ENCODE measurements at regions not wholly inside any gene's neighbourhood (a gene's known extent, or its start where the extent isn't known, plus 50 kb on each side); places are given as distances from the start of the nearest gene placed in this dataset.
A peak's percentile ranks its signal among the peaks of the same experiment; 100 is the strongest.
"Not testable (repeated sequence)": the region's sequence is repeated elsewhere in the genome, so short reads cannot be mapped to it uniquely, and the experiment has no call there.

DNA sequence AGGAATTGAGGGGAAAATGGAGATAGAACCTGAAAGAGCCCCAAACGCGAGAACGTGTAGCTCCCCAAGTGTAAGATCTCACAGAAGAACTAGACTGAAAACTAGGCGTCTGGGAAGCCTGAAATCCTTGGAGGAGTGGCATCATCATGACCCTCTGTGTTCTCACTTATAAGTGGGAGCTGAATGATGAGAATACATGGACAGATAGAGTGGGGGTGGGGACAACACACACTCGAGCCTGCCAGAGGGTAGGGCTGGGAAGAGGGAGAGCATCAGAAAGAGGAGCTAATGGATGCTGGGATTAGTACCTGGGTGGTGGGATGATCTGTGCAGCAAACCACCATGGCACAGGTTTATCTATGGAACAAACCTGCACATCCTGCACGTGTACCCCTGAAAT is 258.7 kb upstream of the NOTCH2NLA start:
- not testable (repeated sequence) for DNase-seq

DNA sequence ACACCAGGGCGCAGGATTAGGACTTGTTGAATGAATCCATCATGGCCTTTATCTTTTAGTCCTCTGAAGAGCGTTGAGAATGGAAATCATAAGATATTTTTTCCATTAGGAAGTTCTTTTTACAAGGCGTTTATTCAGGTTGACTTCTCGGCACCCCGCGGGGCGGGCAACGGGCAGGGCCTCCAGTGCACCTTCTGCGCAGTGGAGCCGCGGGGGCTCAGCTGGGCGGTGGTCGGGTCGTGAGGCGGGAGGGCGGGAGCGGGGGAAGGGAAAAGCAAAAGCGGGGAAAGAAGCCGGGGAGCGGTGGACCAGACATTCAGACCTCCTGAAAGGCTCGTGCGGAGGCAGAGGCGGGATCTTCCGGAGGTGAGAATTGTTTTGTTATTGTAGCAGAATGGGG is 258.3 kb upstream of the NOTCH2NLA start:
- not testable (repeated sequence) for DNase-seq

DNA sequence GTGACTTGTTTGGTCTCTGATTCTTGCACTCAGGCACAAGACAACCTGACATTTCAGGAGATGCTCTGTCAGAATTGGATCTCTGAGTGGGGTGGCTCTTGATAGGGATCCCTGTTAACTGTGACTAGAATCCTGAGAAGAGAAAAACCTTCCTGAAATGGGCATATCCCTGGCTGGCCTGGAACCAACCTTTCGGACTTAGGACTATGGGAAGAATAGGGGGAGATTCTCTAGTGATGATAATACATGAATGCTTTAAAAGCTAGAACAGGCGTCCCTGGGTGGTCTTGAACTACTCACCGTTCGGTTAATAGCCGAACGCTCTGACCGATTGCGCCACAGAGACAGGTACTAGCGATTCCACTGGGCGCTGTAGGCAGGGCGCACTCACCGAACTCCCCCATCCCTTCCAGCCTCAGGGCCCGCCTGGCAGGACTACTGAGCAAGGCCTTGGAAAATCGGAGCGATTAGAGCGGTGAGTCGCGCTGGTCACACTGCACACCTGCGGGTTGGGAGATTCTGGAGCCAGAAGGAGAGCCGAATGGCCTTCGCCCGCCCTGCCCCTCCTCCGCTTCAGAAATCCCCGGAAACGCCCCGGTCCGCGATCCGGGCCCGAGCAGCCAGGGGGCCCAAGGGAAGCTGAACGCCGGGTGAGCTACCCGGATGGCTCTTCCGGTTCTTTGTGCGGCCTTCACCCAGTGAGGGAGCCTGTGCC is 257.6 kb upstream of the NOTCH2NLA start:
- DNase-seq, result not testable (repeated sequence)

DNA sequence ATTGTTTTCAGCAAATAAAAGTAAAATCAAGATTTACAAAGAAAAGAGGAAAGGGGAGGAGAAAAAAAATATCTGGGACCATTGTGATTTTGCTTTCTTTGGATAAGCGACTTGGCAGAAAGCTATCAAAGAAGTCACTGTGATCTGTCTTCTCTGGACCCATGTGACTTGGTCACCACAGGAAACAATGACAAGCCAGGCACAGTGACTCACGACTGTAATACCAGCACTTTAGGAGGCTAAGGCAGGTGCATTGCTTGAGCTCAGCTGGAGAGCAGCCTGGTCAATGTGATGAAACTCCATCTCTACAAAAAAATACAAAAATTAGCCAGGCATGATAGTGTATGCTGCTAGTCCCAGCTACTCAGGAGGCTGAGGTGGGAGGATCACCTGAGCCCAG is 255.4 kb upstream of the NOTCH2NLA start:
- not testable (repeated sequence) for DNase-seq

DNA sequence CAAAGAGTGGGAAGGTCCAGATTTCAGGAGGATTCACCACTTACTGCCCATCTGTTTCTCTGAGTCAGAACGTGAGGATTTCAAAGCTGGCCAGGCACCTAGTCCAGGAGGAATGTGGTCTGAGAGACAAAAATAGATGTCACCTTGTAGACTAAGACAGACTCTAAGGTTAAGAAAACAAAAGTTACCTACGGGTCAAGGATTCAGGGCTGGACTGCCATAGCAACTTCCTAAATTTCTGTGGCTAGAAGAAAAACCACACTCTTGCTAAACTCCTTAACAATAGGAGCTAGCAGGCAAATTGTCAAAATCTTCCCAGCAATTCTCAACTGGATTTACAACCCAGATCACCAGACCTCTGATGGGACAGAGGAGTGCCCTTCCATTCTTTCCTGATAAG is 250.4 kb upstream of the NOTCH2NLA start:
- DNase-seq, result not testable (repeated sequence)

DNA sequence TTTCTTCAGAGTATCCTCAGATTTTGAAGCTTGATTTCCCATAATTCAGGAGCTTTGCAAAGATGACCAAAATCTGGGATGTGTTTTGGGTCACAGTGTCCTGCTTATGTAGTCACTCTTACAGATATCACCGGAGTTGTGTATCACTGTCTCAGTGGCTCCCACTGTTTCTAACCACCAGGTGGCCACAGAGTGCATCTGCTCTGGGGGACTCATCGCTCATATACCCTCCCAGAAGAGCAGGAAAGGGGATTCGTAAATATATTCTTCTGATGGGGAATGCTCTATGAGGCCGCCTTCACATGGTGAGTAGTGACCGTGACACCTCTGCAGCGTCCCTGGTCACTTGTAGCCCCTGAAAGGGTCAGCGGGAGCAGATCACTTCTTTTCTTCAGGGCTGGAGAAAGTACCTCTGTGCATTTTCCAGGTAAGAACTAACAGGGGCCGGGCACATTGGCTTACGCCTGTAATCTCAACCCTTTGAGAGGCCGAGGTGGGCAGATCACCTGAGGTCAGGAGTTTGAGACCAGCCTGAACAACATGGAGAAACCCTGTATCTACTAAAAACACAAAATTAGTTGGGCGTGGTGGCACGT is 249.4 kb upstream of the NOTCH2NLA start:
- not testable (repeated sequence) for DNase-seq

DNA sequence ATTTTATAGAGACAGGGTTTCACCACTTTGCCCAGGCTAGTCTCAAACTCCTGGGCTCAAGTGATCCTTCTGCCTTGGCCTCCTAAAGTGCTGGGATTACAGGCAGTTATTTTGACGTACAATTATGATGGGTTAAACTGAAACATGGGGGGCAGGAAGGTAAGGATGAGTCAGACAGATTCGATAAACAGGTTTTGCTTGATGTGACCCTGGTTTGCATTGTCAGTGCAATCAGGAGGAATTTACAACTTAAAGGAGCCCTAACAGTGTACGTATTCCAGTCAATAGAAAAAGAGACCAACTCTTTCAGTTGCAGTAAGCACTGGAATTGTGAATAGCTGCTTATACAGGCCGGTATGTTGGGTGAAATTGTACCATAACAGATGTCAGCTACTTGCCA is 246.3 kb upstream of the NOTCH2NLA start:
- not testable (repeated sequence) for DNase-seq

DNA sequence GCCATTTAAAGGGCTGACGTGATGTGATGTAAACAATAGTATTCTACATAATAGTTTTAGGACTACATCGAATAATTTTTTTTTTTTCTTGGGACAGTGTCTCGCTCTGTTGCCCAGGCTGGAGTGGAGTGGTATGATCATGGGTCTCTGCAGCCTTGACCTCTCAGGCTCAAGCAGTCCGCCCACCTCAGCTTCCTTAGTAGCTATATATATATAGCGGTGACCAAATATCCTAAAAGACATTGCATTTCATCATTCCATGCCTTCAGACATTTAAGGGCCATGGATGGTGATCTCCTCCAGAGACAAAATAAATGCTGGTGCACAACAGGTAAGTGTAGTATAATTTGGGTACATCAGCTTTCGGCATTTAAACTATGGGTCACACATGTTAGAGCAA is 245.4 kb upstream of the NOTCH2NLA start:
- DNase-seq, result not testable (repeated sequence)

DNA sequence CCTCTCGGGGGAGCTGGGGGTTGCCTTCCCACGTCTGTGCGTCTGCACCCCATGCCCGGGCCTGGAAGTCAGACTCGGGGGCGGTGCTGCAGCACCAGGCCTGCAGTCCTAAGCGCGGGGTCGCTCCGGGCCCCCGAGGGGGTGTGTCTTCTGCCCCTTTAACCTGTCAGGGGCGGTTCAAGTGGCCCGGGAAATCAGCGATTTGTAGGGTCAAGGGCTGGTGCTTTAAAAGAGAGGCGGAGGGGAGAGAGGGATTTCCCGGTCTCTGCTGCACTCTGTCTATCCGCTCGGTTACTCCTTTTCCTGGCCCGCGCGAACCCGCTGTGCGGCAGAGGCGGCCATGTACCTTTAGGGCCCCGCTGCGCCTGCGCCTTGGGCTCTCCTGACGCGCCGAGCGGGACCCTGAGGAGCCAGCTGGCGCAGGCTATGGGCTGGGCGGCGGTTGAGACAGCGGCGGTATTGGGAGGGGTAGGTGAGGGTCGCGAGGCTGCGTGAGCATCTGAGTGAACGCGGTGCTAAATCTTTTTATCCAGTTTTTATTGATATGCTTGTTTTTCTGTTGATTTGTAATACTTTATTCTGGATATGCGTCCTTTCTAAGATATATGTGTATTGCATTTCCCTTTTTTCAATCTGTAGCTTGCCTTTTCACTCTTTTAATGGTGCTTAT is 243.5 kb upstream of the NOTCH2NLA start:
- not testable (repeated sequence) for DNase-seq

DNA sequence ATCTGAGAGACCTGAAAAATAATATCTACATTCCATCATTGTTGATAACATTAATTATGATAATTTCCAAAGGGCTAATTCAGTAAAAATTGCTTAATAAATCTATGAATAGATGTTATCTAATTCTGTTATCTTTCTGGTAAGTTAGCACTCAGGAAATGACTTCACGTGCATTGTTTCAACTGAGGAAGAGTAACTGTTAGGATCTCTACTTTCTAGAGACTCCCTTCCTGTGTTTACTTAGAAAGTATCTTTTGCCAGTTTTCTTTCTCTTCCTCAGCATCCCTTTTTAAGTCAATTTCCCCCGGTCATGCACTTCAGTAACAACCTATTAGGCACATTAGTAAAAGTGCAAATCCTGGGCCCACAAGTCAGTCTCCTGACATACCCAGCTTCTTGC is 231.1 kb upstream of the NOTCH2NLA start:
- not testable (repeated sequence) for DNase-seq

DNA sequence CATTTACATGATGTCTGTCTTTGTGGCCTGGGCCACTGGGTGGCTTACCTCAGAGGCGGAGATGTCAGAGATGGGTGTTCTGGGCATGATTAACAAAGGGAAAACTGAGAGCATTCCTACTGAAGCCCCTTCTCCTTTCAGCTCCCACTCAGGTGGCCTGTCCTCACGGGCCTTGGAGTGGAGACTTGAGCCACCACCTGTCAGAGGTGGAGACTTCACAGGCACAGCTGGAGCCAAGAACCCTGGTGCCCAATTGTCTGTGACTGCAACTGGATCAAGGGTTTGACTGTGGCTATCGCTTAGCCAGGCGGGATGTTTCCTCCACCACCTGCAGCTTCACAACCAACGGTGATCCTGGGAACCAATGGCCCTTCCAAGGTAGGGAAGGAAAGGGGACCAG is 230.5 kb upstream of the NOTCH2NLA start:
- not testable (repeated sequence) for DNase-seq

DNA sequence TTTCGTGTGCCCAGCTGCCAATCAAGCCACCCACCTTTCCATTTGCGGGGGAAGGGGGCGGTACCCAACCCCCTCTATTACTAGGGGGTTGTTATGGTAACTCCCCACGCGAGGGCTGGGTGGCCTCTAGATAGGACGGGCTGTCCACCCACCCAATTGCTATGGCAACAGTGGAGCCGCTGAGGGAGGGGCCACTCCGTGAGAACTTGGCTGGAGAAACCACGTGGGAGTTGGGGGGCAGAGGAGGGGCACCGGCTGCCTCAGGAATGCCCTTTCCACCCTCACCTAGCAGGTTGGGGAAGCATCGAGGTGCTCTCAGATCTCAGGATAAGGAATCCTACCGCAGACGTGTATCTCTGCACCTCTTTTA is 220.0 kb upstream of the NOTCH2NLA start:
- DNase-seq, result not testable (repeated sequence)

DNA sequence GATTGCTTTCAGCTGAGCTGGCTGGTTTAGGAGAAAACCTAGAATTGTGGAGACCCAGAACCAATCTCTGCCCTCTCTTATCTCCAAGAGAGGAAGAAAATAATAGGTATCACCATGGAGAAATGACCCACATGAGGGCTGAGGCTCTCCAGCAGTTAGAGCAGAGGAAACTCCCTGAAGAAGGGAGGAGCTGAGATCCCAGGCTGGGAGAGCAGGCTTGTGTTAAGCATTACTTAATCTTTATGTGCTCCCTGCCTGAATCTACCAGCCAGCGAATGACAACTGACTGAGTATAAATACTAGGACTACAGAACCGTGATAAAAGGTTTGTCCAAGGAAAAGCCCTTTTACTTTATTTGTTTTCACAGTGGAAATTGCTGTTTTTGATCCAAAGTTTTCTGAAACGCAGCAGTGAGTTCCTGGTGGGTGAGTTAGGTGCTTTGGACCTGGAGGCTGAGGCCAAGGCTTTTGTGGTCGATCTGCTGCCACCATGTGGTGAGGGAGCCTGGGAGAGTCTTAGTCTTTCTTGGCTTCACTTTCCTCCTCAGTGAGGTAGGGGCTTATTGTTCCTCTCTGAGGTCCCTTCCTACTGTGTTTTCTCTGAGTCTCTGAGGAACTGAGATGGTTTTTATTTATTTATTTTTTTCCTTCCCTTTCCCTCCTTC is 219.5 kb upstream of the NOTCH2NLA start:
- not testable (repeated sequence) for DNase-seq

DNA sequence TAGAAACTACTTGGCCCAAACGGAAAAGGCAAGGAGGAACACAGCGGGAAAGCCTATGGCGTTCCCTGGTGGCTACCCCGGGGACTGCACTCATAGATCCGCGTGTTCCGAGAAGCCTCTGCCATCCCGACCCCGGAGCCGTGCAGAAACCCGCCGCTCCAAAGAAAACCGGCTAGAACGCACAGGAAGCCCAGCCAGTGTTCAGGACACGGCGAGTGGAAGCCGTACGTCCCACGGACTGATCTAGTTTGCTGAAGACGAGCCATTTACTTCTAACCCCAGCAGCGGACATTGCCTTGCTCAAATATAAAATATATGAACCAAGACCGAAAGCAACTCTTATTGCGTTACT is 215.0 kb upstream of the NOTCH2NLA start:
- not testable (repeated sequence) for DNase-seq

DNA sequence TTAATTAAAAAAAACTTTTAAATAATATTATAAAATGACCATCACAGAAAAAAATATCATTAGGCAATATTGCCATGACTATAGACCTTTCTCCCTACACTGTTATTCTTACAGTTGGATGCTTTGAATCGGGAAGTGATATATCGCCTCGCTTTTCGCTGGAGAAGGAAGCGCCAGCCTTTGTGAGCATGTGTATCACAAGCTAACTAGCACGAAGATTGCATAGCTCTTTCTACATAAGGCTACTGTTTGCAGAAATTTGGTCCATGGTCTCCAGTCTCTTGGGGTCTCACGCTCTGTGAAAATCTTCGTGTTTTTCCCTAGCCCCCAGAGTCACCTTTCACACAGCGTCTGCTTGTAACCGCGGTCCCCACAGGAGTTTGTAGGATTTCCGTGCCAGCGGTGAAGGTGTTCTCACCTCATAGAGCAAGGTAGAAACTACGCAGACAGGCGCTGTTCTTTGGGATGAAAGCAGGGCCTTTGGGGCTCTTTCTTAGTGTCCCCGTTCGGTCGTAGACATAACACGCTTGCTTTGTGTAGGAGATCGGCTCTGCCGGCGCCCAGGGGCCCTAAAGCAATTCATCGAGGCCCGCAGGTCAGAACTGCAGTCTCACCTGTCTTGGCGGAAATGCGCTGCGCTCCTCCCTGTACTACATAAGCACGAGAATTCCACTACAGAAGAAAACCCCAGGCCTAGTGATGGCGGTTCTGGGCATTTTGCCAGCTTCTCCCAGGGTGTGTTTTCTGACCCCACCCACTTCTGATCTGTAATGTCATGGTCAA is 214.5 kb upstream of the NOTCH2NLA start:
- not testable (repeated sequence) for DNase-seq

DNA sequence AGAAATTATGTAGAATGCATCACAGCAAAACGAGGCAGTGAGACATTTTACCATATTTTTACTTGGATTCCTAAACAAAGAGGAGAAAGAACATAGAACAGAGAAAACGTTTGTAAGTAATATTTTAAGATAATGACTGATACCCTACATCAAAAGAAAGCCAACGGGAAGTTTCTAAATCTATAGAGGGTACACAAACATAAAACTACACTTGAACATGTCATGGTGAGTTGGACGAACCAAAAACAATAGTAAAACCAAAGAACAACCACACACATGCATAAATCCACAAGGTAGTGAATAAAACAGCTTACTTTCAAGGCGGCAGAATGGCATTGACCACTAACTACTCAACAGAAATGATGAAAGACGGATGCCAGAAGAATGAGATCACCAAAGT is 209.7 kb upstream of the NOTCH2NLA start:
- DNase-seq, result not testable (repeated sequence)

DNA sequence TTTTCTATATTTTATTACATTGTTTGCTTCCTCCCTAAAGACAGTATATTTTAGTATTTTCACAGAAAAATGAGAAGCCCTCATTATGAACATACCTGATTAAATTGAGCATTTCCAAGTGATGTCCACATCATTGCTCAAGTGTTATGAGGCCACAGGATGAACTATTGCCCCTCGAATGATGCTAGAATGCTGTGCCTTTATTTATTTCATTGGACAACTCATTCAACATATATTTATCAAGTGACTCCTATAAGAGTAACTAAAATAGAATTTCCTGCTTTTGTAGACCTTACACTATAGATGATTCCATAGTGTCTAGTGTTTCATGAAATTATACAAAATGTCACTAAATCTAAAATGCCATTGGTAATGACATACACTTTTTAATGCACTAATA is 187.8 kb upstream of the NOTCH2NLA start:
- DNase-seq, result not testable (repeated sequence)

DNA sequence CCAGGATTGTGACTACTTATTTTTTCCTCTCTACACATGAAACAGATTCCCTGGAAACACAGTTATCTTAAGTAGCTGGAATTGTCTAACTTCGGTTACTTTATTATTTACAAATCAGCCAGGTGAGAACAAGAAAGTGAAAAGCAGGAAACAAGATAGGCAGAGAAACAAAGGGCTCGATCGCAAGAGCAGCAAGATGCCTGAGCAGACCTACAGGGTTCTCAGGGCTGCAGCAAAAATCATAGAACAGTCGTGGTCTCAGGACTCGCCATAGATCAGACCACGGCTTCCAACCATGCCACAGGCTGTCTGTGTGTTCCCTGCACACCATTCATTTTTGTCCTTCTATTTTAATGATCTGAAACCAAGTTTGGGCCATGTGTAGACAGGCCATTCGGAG is 186.2 kb upstream of the NOTCH2NLA start:
- DNase-seq, result not testable (repeated sequence)

DNA sequence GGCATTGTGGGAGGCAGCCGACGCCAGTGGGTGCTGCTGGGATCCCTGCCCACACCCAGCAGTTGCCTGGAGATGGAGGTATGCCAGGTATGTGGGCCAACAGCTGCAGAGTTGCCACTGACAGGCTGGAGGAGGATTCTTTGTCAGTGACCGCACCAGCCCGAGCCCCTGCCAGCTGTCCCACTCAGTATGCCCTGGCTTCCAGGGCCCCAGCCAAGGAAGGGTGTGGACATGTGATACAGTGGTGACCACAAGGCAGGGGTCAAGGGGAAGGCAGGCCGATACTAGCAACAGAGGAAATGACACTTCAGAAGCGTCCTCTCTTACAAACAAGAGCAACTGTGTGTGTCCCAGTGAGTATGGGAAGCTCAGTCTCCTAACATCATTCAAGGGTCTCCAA is 185.1 kb upstream of the NOTCH2NLA start:
- not testable (repeated sequence) for DNase-seq

DNA sequence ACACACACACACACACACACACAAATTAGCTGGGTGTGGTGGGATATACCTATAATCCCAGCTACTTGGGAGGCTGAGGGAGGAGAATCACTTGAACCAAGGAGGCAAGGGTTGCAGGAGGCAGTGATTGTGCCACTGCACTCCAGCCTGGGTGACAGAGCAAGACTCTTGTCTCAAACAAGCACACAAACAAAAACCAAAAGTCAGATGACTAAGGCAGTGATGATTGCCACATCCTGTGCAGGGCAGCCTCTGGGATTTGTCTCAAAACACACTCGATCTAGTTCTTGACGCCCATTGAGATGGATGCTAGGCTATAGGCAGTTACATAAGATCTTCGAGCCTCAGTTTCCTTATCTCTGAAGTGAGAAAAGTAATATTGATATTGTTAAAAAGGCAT is 183.1 kb upstream of the NOTCH2NLA start:
- DNase-seq, result not testable (repeated sequence)

DNA sequence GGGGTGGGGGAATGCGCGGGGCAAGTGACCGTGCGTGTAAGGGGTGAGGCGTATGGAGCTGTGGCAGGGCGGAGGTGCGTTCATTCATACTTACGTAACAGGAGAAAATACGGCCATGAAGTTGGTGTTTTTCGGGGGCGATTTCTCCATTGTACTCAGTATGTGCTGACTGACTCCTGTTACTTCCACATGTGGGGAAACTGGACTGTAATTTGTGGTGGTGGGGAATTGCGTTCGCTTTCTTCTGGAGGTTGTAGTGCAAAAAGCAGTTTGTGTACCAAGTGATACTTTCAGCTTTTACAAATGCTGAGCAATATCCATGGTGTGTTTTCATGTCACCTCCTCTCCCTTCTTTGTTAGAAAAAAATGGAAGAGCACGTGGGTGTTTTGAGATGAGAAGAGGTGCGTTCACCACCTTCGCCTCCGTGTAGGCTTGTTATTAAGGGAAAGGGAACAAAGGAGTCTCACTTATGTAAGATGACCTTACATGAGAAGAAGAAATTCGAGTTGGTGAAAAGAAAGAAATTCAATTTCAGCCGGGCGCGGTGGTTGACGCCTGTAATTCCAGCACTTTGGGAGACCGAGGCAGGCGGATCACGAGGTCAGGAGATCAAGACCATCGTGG is 181.1 kb upstream of the NOTCH2NLA start:
- not testable (repeated sequence) for DNase-seq

DNA sequence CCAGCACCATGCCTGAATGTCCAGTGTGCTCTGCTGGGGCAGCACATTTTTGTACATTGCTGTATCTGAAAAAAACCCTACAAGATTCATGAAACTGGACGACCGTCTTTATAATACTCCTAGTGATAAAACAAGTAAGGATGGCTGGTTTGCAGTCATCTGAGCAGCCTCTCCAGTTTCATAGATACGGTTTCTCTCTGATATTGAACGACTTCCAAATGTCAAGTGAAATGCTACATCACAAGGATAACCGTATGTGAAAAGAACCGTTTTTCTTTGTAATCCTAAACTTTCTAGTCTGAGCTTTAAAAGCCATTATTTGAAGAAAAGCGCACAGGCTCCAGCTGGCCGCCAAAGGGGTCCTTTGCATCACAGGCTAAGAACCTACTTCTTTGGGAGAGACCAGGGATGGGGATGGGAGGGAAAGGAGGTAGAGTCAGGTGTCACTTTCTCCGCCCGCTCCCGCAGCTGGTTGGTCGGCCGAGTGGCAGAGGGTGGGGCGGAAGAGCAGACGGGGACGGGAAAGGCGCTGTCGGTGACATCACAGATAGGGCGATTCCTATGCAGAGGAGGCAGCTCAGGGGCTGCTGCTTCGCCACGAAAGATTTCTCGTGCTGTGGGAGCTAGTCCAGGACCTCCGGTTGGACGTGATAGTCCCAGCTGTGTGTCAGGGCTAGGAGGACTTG is 180.4 kb upstream of the NOTCH2NLA start:
- DNase-seq, result peak in 1 of 2 experiments; percentile 62

All from cerebellar nuclear complex (tissue), 1 donor.